Glutamatergic neuron (in vitro differentiated cells): ENCODE measurements at regions not wholly inside any gene's neighbourhood (a gene's known extent, or its start where the extent isn't known, plus 50 kb on each side); places are given as distances from the start of the nearest gene placed in this dataset.

Experiments used
- DNase-seq: peaks from one replicate; pipeline ENCODE4 v3.0.0; 2022
- H3K27ac Mint-ChIP-seq: one replicate; pipeline ENCODE4 v1.8.0; 2020; ENCODE audit warnings: mild to moderate bottlenecking, mixed read lengths, inconsistent platforms; ENCODE audit not compliant: unreplicated experiment
- H3K27me3 Mint-ChIP-seq: one replicate; pipeline ENCODE4 v1.8.0; 2020; ENCODE audit warnings: mild to moderate bottlenecking, moderate library complexity, mixed read lengths, inconsistent platforms; ENCODE audit not compliant: unreplicated experiment
- H3K36me3 Mint-ChIP-seq: one replicate; pipeline ENCODE4 v1.8.0; 2020; ENCODE audit warnings: mild to moderate bottlenecking, mixed read lengths, inconsistent platforms; ENCODE audit not compliant: unreplicated experiment
- H3K4me1 Mint-ChIP-seq: one replicate; pipeline ENCODE4 v1.8.0; 2020; ENCODE audit warnings: mild to moderate bottlenecking, low read depth, mixed read lengths, inconsistent platforms; ENCODE audit not compliant: unreplicated experiment
- H3K4me3 Mint-ChIP-seq: one replicate; pipeline ENCODE4 v1.8.0; 2020; ENCODE audit warnings: mild to moderate bottlenecking, mixed read lengths, inconsistent platforms; ENCODE audit not compliant: unreplicated experiment
- H3K9me3 Mint-ChIP-seq: one replicate; pipeline ENCODE4 v1.8.0; 2020; ENCODE audit warnings: mild to moderate bottlenecking, moderate library complexity, mixed read lengths, inconsistent platforms; ENCODE audit not compliant: unreplicated experiment
- CTCF ChIP-seq: fragments of 200-600 bp; sonication (generic); IDR thresholded peaks from one replicate; pipeline ENCODE4 v1.5.0; 2021; ENCODE audit not compliant: partially characterized antibody, unreplicated experiment

GRCh38 chr11:44397586-44398178 is 87.7 kb upstream of the ALX4 start:
- no peak overlapping the region for H3K4me3 Mint-ChIP-seq
- DNase-seq: no peak
- H3K27ac Mint-ChIP-seq: no peak overlapping the region

GRCh38 chr11:44398266-44399030 is 88.5 kb upstream of the ALX4 start:
- Mint-ChIP-seq H3K4me1 (peaks cover 10% of the 10 kb centered on the region), H3K9me3 (peaks cover 3% of the 10 kb centered on the region)

More at GRCh38 chr11:44397586-44398178, 87.7 kb upstream of the ALX4 start:
- Mint-ChIP-seq H3K9me3 (peaks cover 3% of the 10 kb centered on the region), H3K36me3 (peaks cover 15% of the 10 kb centered on the region), H3K27me3 (peaks cover 7% of the 10 kb centered on the region), H3K4me1 (peaks cover 3% of the 10 kb centered on the region)
- TF ChIP-seq CTCF: no peak

GRCh38 chr11:44399968-44400367 is 90.0 kb upstream of the ALX4 start:
- H3K4me1 Mint-ChIP-seq: peaks cover 10% of the 10 kb centered on the region
- peaks cover 6% of the 10 kb centered on the region for H3K27me3 Mint-ChIP-seq
- peaks cover 4% of the 10 kb centered on the region for H3K9me3 Mint-ChIP-seq
- H3K36me3 Mint-ChIP-seq: no peaks in the 10 kb centered on the region
- no peak overlapping the region for H3K27ac Mint-ChIP-seq
- no peak for TF ChIP-seq CTCF
- H3K4me3 Mint-ChIP-seq: no peak overlapping the region
- DNase-seq: no peak

More at GRCh38 chr11:44398266-44399030, 88.5 kb upstream of the ALX4 start:
- Mint-ChIP-seq H3K36me3 (peaks cover 10% of the 10 kb centered on the region), H3K27ac (no peak overlapping the region), H3K4me3 (no peak overlapping the region), H3K27me3 (peaks cover 7% of the 10 kb centered on the region)
- no peak for TF ChIP-seq CTCF
- DNase-seq: no peak

GRCh38 chr11:44400431-44400830 is 90.5 kb upstream of the ALX4 start:
- no peak for DNase-seq
- no peak for TF ChIP-seq CTCF
- Mint-ChIP-seq H3K9me3 (peaks cover 3% of the 10 kb centered on the region), H3K27ac (no peak overlapping the region), H3K36me3 (no peaks in the 10 kb centered on the region), H3K4me1 (peaks cover 10% of the 10 kb centered on the region), H3K4me3 (no peak overlapping the region), H3K27me3 (peaks cover 5% of the 10 kb centered on the region)

GRCh38 chr11:44402466-44403075 is 92.6 kb upstream of the ALX4 start:
- peaks cover 4% of the 10 kb centered on the region for H3K9me3 Mint-ChIP-seq
- no peaks in the 10 kb centered on the region for H3K36me3 Mint-ChIP-seq
- H3K27me3 Mint-ChIP-seq: peaks cover 3% of the 10 kb centered on the region
- TF ChIP-seq CTCF: no peak
- no peak overlapping the region for H3K4me3 Mint-ChIP-seq
- peaks cover 16% of the 10 kb centered on the region for H3K4me1 Mint-ChIP-seq
- no peak overlapping the region for H3K27ac Mint-ChIP-seq
- DNase-seq: no peak
